ENCODE measurements at regions not wholly inside any gene's neighbourhood (a gene's known extent, or its start where the extent isn't known, plus 50 kb on each side); places are given as distances from the start of the nearest gene placed in this dataset.
"Not testable (repeated sequence)": the region's sequence is repeated elsewhere in the genome, so short reads cannot be mapped to it uniquely, and the experiment has no call there.

DNA sequence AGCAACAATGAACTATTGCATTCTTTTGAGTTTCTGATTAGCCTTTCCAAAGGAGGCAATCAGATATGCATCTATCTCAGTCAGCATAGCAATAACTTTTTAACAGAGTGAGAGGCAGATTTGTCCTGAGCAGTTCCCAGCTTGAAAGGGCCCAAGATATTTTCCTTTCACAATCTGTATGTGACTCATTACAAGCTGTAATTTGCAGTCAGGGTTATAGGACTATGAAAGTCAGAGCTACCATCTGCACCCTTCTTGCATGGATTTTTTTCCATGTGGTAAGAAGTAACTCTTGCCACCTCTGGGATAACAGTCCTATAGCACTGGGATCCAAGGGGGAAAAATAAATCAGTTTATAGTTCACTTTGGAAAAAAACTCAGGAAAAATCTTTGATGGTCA lies 318.2 kb upstream of the RGS17 start:
- DNase-seq (ENCODE audit: low read depth) = no peak
- TF ChIP-seq CTCF (IDR thresholded peaks at IDR 0.05; ENCODE audit: low read length, missing control alignments) = no peak
- no peak overlapping the region for H3K4me3 ChIP-seq (replicated peaks; ENCODE audit: low read depth, low read length)

- DNase-seq (ENCODE audit: low read depth); H3K4me3 ChIP-seq (replicated peaks; ENCODE audit: low read depth, low read length): not testable (repeated sequence)
Observed at GRCh38 chr6:153442749-153443148, 311.7 kb upstream of the RGS17 start.

- no peak overlapping the region for H3K4me3 ChIP-seq (replicated peaks; ENCODE audit: low read depth, low read length)
- no peak for DNase-seq (ENCODE audit: low read depth)
- no peak for TF ChIP-seq CTCF (IDR thresholded peaks at IDR 0.05; ENCODE audit: low read length, missing control alignments)
Observed at GRCh38 chr6:153442096-153442495, 311.0 kb upstream of the RGS17 start.

DNA sequence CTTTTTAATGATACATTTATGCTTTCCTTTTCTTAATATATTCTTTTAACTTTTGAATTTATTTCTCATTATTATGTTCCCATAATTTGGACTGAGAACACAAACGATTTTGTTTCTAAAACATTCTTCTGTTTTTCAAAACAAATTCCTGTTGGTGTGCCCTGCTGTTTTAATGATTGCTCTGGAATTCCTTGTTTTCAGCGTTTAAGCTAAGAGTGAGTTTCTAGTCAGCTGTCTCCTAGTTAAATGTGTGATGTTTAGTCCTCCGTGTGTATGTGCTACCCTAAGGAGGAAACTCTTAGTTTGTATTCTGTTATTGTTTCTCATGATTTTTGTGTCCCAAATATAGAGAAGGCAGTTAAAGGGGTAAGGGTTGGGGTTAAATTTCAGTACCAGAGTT lies 306.1 kb upstream of the RGS17 start:
- H3K4me3 ChIP-seq (replicated peaks; ENCODE audit: low read depth, low read length) = no peak overlapping the region
- no peak for TF ChIP-seq CTCF (IDR thresholded peaks at IDR 0.05; ENCODE audit: low read length, missing control alignments)
- DNase-seq (ENCODE audit: low read depth) = no peak

- no peak for DNase-seq (ENCODE audit: low read depth)
- TF ChIP-seq CTCF (IDR thresholded peaks at IDR 0.05; ENCODE audit: low read length, missing control alignments) = no peak
- H3K4me3 ChIP-seq (replicated peaks; ENCODE audit: low read depth, low read length) = no peak overlapping the region
Observed at GRCh38 chr6:153436351-153436750, 305.3 kb upstream of the RGS17 start.

GRCh38 chr6:153435787-153436186 lies 304.7 kb upstream of the RGS17 start:
- DNase-seq (ENCODE audit: low read depth) = no peak
- H3K4me3 ChIP-seq (replicated peaks; ENCODE audit: low read depth, low read length) = no peak overlapping the region
- TF ChIP-seq CTCF (IDR thresholded peaks at IDR 0.05; ENCODE audit: low read length, missing control alignments) = no peak

DNA sequence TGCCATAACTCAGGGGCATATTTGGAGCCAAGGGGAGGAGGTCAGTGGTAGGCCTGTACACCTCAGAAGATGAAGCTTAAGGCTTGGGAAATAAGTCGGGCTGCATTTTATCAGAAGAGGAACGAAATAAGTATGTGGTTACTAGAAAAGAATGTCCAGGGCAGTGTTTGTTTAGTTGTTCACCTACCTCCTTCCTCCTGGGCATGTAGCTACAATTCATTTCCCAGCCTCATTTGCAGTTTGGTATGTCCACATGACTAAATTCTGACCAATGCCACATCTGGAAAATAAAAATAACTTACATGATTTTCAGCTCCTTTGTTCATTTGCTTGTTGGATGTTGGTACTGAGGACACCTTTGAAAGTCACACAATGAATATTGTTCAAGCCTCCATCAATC lies 294.5 kb upstream of the RGS17 start:
- DNase-seq (ENCODE audit: low read depth) = no peak
- no peak for TF ChIP-seq CTCF (IDR thresholded peaks at IDR 0.05; ENCODE audit: low read length, missing control alignments)
- H3K4me3 ChIP-seq (replicated peaks; ENCODE audit: low read depth, low read length) = no peak overlapping the region

Data from fibroblast of pulmonary artery (primary cell).